ENCODE measurements at regions not wholly inside any gene's neighbourhood (a gene's known extent, or its start where the extent isn't known, plus 50 kb on each side); places are given as distances from the start of the nearest gene placed in this dataset.

DNA sequence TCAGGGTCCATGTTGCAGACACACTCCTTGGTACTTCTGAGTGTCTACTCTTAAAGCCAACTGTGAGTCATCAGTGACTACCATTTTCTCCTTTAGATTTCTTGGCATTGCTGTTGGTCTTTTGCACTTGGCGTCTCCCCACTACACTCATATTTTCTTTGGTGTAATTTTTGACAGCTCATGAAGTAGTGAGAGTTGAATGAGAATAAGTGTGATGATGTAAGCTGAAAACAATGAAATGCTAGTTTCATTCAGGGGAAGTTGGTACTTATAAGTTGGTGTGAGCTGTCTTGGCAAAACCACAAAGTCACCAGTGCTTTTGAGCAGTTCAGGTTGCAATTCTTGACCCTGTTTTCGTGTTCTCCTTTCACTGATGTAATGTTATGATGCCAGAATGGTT lies 142.9 kb upstream of the ARX start:
- no peak for DNase-seq
- ChIA-PET POLR2A (no interaction called here), CTCF (interaction anchor here (2.0 kb wide), 1 partner anchor 15 kb away, joined by 4 read pairs; no protein-coding TSS in a partner anchor)
- H3K36me3 Mint-ChIP-seq (ENCODE audit: low read depth) = no peaks in the 10 kb centered on the region
- H3K27me3 Mint-ChIP-seq = peaks cover 1% of the 10 kb centered on the region
- no peak overlapping the region for H3K4me3 Mint-ChIP-seq
- H3K27ac Mint-ChIP-seq = no peak overlapping the region
- no peaks in the 10 kb centered on the region for H3K4me1 Mint-ChIP-seq
- H3K9me3 Mint-ChIP-seq = no peaks in the 10 kb centered on the region
- no peak for TF ChIP-seq CTCF (IDR thresholded peaks at IDR 0.05)
- ATAC-seq (ENCODE audit: low read depth) = no peak
- intact Hi-C loops (cut with micrococcal nuclease) = no loop called here

- H3K4me3 Mint-ChIP-seq = no peak overlapping the region
- TF ChIP-seq CTCF (IDR thresholded peaks at IDR 0.05) = no peak
- H3K27ac Mint-ChIP-seq = no peak overlapping the region
Observed at GRCh38 chrX:25156832-25157231, 141.1 kb upstream of the ARX start.

GRCh38 chrX:25156323-25156722 lies 140.6 kb upstream of the ARX start:
- intact Hi-C loops (cut with micrococcal nuclease) = no loop called here
- Mint-ChIP-seq H3K9me3 (no peaks in the 10 kb centered on the region), H3K4me3 (no peak overlapping the region), H3K27me3 (peaks cover under 1% of the 10 kb centered on the region), H3K27ac (no peak overlapping the region), H3K36me3 (ENCODE audit: low read depth) (no peaks in the 10 kb centered on the region), H3K4me1 (no peaks in the 10 kb centered on the region)
- no peak for TF ChIP-seq CTCF (IDR thresholded peaks at IDR 0.05)
- DNase-seq (no peak), ATAC-seq (ENCODE audit: low read depth) (no peak)
- POLR2A ChIA-PET = no interaction called here
- CTCF ChIA-PET = no interaction called here

More at GRCh38 chrX:25156832-25157231, 141.1 kb upstream of the ARX start:
- ChIA-PET POLR2A (no interaction called here), CTCF (interaction anchor here (2.0 kb wide), 1 partner anchor 13 kb away, joined by 4 read pairs; no protein-coding TSS in a partner anchor)
- intact Hi-C loops (cut with micrococcal nuclease) = no loop called here
- DNase-seq (no peak), ATAC-seq (ENCODE audit: low read depth) (no peak)
- Mint-ChIP-seq H3K27me3 (no peaks in the 10 kb centered on the region), H3K9me3 (no peaks in the 10 kb centered on the region), H3K4me1 (no peaks in the 10 kb centered on the region), H3K36me3 (ENCODE audit: low read depth) (no peaks in the 10 kb centered on the region)

GRCh38 chrX:25154168-25154567 lies 138.4 kb upstream of the ARX start:
- no peaks in the 10 kb centered on the region for H3K4me1 Mint-ChIP-seq
- TF ChIP-seq CTCF (IDR thresholded peaks at IDR 0.05) = no peak
- DNase-seq (no peak), ATAC-seq (ENCODE audit: low read depth) (no peak)
- no peaks in the 10 kb centered on the region for H3K9me3 Mint-ChIP-seq
- CTCF ChIA-PET = no interaction called here
- POLR2A ChIA-PET = no interaction called here
- no peak overlapping the region for H3K27ac Mint-ChIP-seq
- no peaks in the 10 kb centered on the region for H3K36me3 Mint-ChIP-seq (ENCODE audit: low read depth)
- H3K4me3 Mint-ChIP-seq = no peak overlapping the region
- intact Hi-C loops (cut with micrococcal nuclease) = no loop called here
- H3K27me3 Mint-ChIP-seq = peaks cover 2% of the 10 kb centered on the region

GRCh38 chrX:25151749-25152148 lies 136.0 kb upstream of the ARX start:
- no peak overlapping the region for H3K4me3 Mint-ChIP-seq
- CTCF ChIA-PET = no interaction called here
- ATAC-seq (ENCODE audit: low read depth) = no peak

More at GRCh38 chrX:25151749-25152148, 136.0 kb upstream of the ARX start:
- Mint-ChIP-seq H3K36me3 (ENCODE audit: low read depth) (no peaks in the 10 kb centered on the region), H3K27ac (no peak overlapping the region), H3K4me1 (no peaks in the 10 kb centered on the region), H3K9me3 (peaks cover 3% of the 10 kb centered on the region), H3K27me3 (peaks cover 2% of the 10 kb centered on the region)
- DNase-seq = no peak
- TF ChIP-seq CTCF (IDR thresholded peaks at IDR 0.05) = no peak
- POLR2A ChIA-PET = interaction anchor here (0.6 kb wide), 1 partner anchor 410 kb away, joined by 3 read pairs; no protein-coding TSS in a partner anchor
- intact Hi-C loops (cut with micrococcal nuclease) = no loop called here

Data from activated B cell treated with CpG ODN at 0.5 μM for 24 hours (primary cell).